Neuronal stem cell (in vitro differentiated cells): ENCODE measurements at regions not wholly inside any gene's neighbourhood (a gene's known extent, or its start where the extent isn't known, plus 50 kb on each side); places are given as distances from the start of the nearest gene placed in this dataset.

ENCODE experiments used
- DNase-seq: peaks from one replicate; pipeline ENCODE4 v3.0.0-alpha.2; 2013; ENCODE audit warnings: low spot score
- H2AFZ ChIP-seq: one replicate; pipeline ENCODE4 v1.6.1; 2013; ENCODE audit warnings: mild to moderate bottlenecking, low read length, inconsistent platforms
- H2AK5ac ChIP-seq: 2 replicates; pipeline ENCODE4 v1.6.1; 2013; ENCODE audit warnings: low read depth, mild to moderate bottlenecking, inconsistent platforms, low read length, moderate library complexity, mixed read lengths
- H2BK120ac ChIP-seq: 2 replicates; pipeline ENCODE4 v1.6.1; 2013; ENCODE audit warnings: low read depth, mild to moderate bottlenecking, inconsistent platforms, low read length, moderate library complexity, mixed read lengths
- H2BK12ac ChIP-seq: one replicate; pipeline ENCODE4 v1.6.1; 2013; ENCODE audit warnings: low read length, inconsistent platforms
- H2BK15ac ChIP-seq: 2 replicates; pipeline ENCODE4 v1.6.1; 2013; ENCODE audit warnings: mild to moderate bottlenecking, low read length, inconsistent platforms, mixed read lengths
- H2BK5ac ChIP-seq: one replicate; pipeline ENCODE4 v1.6.1; 2013; ENCODE audit warnings: inconsistent platforms, mild to moderate bottlenecking, low read length, moderate library complexity
- H3K14ac ChIP-seq: one replicate; pipeline ENCODE4 v1.6.1; 2013; ENCODE audit warnings: low read length, inconsistent platforms
- H3K18ac ChIP-seq: 2 replicates; pipeline ENCODE4 v1.6.1; 2013; ENCODE audit warnings: low read length, inconsistent platforms
- H3K23ac ChIP-seq: 2 replicates; pipeline ENCODE4 v1.6.1; 2013; ENCODE audit warnings: low read depth, mild to moderate bottlenecking, mixed read lengths, low read length, inconsistent platforms; ENCODE audit not compliant: poor library complexity
- H3K27ac ChIP-seq: replicated peaks from 3 replicates; pipeline ENCODE4 v1.5.1; 2013; ENCODE audit warnings: low read length, inconsistent platforms
- H3K27me3 ChIP-seq, 3 experiments: 2 replicates each; pipeline ENCODE4 v1.6.1; 2013; ENCODE audit warnings: low read length in 3 of 3, mild to moderate bottlenecking in 2 of 3, inconsistent platforms in 1 of 3, low read depth in 1 of 3, mixed read lengths in 1 of 3, moderate library complexity in 1 of 3; ENCODE audit not compliant: control insufficient read depth in 3 of 3, insufficient read depth in 3 of 3
- H3K36me3 ChIP-seq, 2 donors: replicated peaks in 1 of 2; 2 replicates each; pipeline ENCODE4 v1.6.1; 2013; ENCODE audit warnings: low read length in 2 of 2; ENCODE audit not compliant: control insufficient read depth in 2 of 2, insufficient read depth in 2 of 2
- H3K4ac ChIP-seq: 2 replicates; pipeline ENCODE4 v1.6.1; 2013; ENCODE audit warnings: inconsistent platforms, mild to moderate bottlenecking, low read length, moderate library complexity
- H3K4me1 ChIP-seq, 2 donors: 1 replicate in 1 of 2; 2 replicates in 1 of 2; pipeline ENCODE4 v1.6.1; 2013; ENCODE audit warnings: low read length in 2 of 2, low read depth in 1 of 2; ENCODE audit not compliant: control insufficient read depth in 2 of 2, insufficient read depth in 1 of 2
- H3K4me2 ChIP-seq: one replicate; pipeline ENCODE4 v1.6.1; 2013; ENCODE audit warnings: mild to moderate bottlenecking, low read length, inconsistent platforms; ENCODE audit not compliant: insufficient read depth, poor library complexity, severe bottlenecking
- H3K4me3 ChIP-seq, 2 donors: 2 replicates each; pipeline ENCODE4 v1.5.1; 2013; ENCODE audit warnings: low read length in 2 of 2, mild to moderate bottlenecking in 2 of 2, inconsistent platforms in 1 of 2, moderate library complexity in 1 of 2
- H3K79me1 ChIP-seq: one replicate; pipeline ENCODE4 v1.6.1; 2013; ENCODE audit warnings: low read depth, mild to moderate bottlenecking, inconsistent platforms, low read length, moderate library complexity
- H3K9ac ChIP-seq: one replicate; pipeline ENCODE4 v1.6.1; 2013; ENCODE audit warnings: mild to moderate bottlenecking, low read depth, low read length, inconsistent platforms; ENCODE audit not compliant: poor library complexity
- H3K9me3 ChIP-seq, 2 donors: replicated peaks in 1 of 2; 2 replicates each; pipeline versions ENCODE3 to v1.6.1; 2013; ENCODE audit warnings: low read length in 2 of 2, mild to moderate bottlenecking in 2 of 2, inconsistent platforms in 1 of 2, low read depth in 1 of 2, mixed read lengths in 1 of 2, moderate library complexity in 1 of 2; ENCODE audit not compliant: control insufficient read depth in 2 of 2, insufficient read depth in 1 of 2
- H4K8ac ChIP-seq: one replicate; pipeline ENCODE4 v1.6.1; 2013; ENCODE audit warnings: low read depth, mild to moderate bottlenecking, inconsistent platforms, low read length, moderate library complexity
- H4K91ac ChIP-seq: one replicate; pipeline ENCODE4 v1.6.1; 2013; ENCODE audit warnings: low read length, low read depth, mild to moderate bottlenecking, inconsistent platforms; ENCODE audit not compliant: poor library complexity
- WGBS, 2 donors: extraction: QIAGEN DNeasy Blood & Tissue Kit; methylation state at CpG; one replicate each; pipeline ENCODE4 v1.1.7; 2013; ENCODE audit warnings: missing lambda C conversion rate in 2 of 2, mixed read lengths in 1 of 2; ENCODE audit not compliant: insufficient read length in 2 of 2, insufficient replicate concordance in 1 of 2; ENCODE audit errors: extremely low coverage in 2 of 2; 5-methylcytosine and 5-hydroxymethylcytosine counted together

DNA sequence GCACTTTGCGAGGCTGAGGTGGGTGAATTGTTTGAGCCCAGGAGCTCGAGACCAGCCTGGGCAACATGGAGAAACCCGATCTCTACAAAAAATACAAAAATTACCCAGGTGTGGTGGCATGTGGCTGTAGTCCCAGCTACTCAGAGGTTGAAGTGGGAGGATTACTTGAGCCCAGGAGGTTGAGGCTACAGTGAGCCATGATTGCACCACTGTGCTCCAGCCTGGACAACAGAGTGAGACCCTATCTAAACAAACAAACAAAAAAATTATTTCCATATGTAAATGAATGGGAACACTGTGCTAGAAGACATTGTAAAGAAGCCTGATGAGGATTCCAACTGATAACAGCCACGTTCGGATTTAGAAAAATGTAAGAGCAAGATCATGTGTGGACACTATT is 154.2 kb downstream of the ZFP64 start:
- Histone ChIP-seq H2BK12ac (no peak overlapping the region), H3K4ac (no peak overlapping the region), H3K4me3 (no peak overlapping the region), H3K18ac (no peak overlapping the region), H3K79me1 (no peaks in the 10 kb centered on the region), H4K8ac (no peak overlapping the region), H3K36me3 (no peaks in the 10 kb centered on the region), H3K4me1 (peaks cover 2 to 6% of the 10 kb centered on the region in 2 donors), H3K23ac (no peak overlapping the region), H3K27me3 (no peaks in the 10 kb centered on the region), H3K27ac (no peak overlapping the region), H3K4me2 (no peak overlapping the region), H4K91ac (no peak overlapping the region), H2AFZ (no peak overlapping the region), H3K9ac (no peak overlapping the region), H3K14ac (no peak overlapping the region), H2BK120ac (no peak overlapping the region), H2AK5ac (no peak overlapping the region), H2BK5ac (no peak overlapping the region), H3K9me3 (no peaks in the 10 kb centered on the region), H2BK15ac (no peak overlapping the region)
- no CpG with 5 or more reads among the region's 5 CpGs for WGBS, 2 donors
- DNase-seq: no peak

DNA sequence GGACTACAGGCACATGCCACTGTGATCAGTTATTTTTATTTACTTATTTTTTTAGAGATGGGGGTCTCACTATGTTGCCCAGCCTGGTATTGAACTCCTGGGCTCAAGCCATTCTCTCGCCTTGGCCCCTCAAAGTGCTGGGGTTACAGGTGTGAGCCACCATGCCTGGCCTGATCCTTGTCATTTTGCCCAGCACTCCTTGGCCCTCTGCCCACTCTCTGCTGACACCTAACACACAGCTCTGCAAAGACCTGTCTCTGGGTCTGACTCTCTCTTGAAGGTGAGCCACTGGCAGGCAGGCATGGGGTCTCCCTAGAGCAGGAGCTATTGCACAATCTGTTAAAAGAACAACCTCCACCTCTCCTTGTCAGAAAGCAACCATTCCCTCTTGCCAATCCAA is 155.6 kb downstream of the ZFP64 start:
- Histone ChIP-seq H3K14ac (no peak overlapping the region), H3K23ac (no peak overlapping the region), H3K4me3 (no peak overlapping the region), H4K8ac (no peak overlapping the region), H3K18ac (no peak overlapping the region), H2BK5ac (no peak overlapping the region), H2BK120ac (no peak overlapping the region), H3K79me1 (no peaks in the 10 kb centered on the region), H3K27me3 (no peaks in the 10 kb centered on the region), H3K27ac (no peak overlapping the region), H4K91ac (no peak overlapping the region), H3K4me2 (no peak overlapping the region), H3K4ac (no peak overlapping the region), H2AFZ (no peak overlapping the region), H2BK12ac (no peak overlapping the region), H2AK5ac (no peak overlapping the region), H2BK15ac (no peak overlapping the region), H3K36me3 (no peaks in the 10 kb centered on the region), H3K9ac (no peak overlapping the region), H3K4me1 (peaks cover 3 to 19% of the 10 kb centered on the region in 2 donors), H3K9me3 (no peaks in the 10 kb centered on the region)
- no CpG with 5 or more reads among the region's 1 CpG for WGBS, 2 donors
- DNase-seq: no peak

- H2AFZ ChIP-seq: no peak overlapping the region
- no peak overlapping the region for H3K4me3 ChIP-seq
- no peak overlapping the region for H3K4ac ChIP-seq
- H2BK12ac ChIP-seq: no peak overlapping the region
- peaks cover 5 to 21% of the 10 kb centered on the region in 2 donors for H3K4me1 ChIP-seq
- no peaks in the 10 kb centered on the region for H3K9me3 ChIP-seq
- no peak overlapping the region for H3K18ac ChIP-seq
- no peak for DNase-seq
- H2BK120ac ChIP-seq: no peak overlapping the region
- no CpG with 5 or more reads among the region's 6 CpGs for WGBS, 2 donors
- no peak overlapping the region for H3K27ac ChIP-seq
- H3K4me2 ChIP-seq: no peak overlapping the region
- no peak overlapping the region for H2BK5ac ChIP-seq
- no peaks in the 10 kb centered on the region for H3K79me1 ChIP-seq
- no peak overlapping the region for H4K8ac ChIP-seq
- no peak overlapping the region for H2AK5ac ChIP-seq
- H3K23ac ChIP-seq: no peak overlapping the region
- no peak overlapping the region for H3K9ac ChIP-seq
- peaks cover 0 to 2% of the 10 kb centered on the region in 2 donors for H3K36me3 ChIP-seq
- H4K91ac ChIP-seq: no peak overlapping the region
- no peak overlapping the region for H3K14ac ChIP-seq
- no peak overlapping the region for H2BK15ac ChIP-seq
- no peaks in the 10 kb centered on the region for H3K27me3 ChIP-seq
Measured at GRCh38 chr20:52035498-52035897, 156.1 kb downstream of the ZFP64 start.

DNA sequence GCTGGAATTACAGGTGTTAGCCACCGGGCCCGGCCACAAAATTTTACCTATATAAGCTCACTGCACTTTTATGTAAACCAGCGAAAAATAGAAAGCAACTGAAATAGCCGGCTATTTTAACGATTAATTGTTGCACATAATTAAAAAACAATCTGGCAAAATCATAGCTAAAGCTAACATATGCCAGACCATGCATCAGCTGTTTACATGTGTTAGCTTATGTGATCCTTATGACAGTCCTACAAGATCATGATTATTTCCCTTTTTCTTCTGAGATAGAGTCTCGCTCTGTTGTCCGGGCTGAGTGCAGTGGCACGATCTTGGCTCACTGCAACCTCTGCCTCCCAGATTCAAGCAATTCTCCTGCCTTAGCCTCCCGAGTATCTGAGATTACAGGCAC is 157.0 kb downstream of the ZFP64 start:
- Histone ChIP-seq H3K23ac (no peak overlapping the region), H3K4me2 (no peak overlapping the region), H3K36me3 (peaks cover 0 to 2% of the 10 kb centered on the region in 2 donors), H3K4ac (no peak overlapping the region), H3K4me3 (no peak overlapping the region), H3K27me3 (no peaks in the 10 kb centered on the region), H4K8ac (no peak overlapping the region), H3K14ac (no peak overlapping the region), H3K18ac (no peak overlapping the region), H3K9ac (no peak overlapping the region), H2BK12ac (no peak overlapping the region), H3K4me1 (peaks cover 3 to 17% of the 10 kb centered on the region in 2 donors), H2AFZ (no peak overlapping the region), H3K27ac (no peak overlapping the region), H2BK5ac (no peak overlapping the region), H3K9me3 (no peaks in the 10 kb centered on the region), H4K91ac (no peak overlapping the region), H2BK120ac (no peak overlapping the region), H3K79me1 (no peaks in the 10 kb centered on the region), H2AK5ac (no peak overlapping the region), H2BK15ac (no peak overlapping the region)
- no CpG with 5 or more reads among the region's 9 CpGs for WGBS, 2 donors
- no peak for DNase-seq
